WTC11 (cell line): ENCODE measurements at regions not wholly inside any gene's neighbourhood (a gene's known extent, or its start where the extent isn't known, plus 50 kb on each side); places are given as distances from the start of the nearest gene placed in this dataset.

ENCODE experiments used
- ATF1 ChIP-seq: sonication (generic); formaldehyde crosslinking; IDR thresholded peaks from 2 replicates; pipeline ENCODE4 v1.8.1; 2023; ENCODE audit warnings: mild to moderate bottlenecking, moderate library complexity, missing genetic modification reagents
- ETV6 ChIP-seq: sonication (generic); formaldehyde crosslinking; IDR thresholded peaks from 2 replicates; pipeline ENCODE4 v1.8.1; 2022; ENCODE audit warnings: mild to moderate bottlenecking, missing genetic modification reagents
- JAZF1 ChIP-seq: fragments of 250-450 bp; sonication (Bioruptor Pico); IDR thresholded peaks from 2 replicates; pipeline ENCODE4 v1.9.0; 2021; ENCODE audit warnings: moderate library complexity, mild to moderate bottlenecking, inconsistent platforms
- JUN ChIP-seq: sonication (generic); formaldehyde crosslinking; IDR thresholded peaks from 2 replicates; pipeline ENCODE4 v1.8.0; 2023; ENCODE audit warnings: mild to moderate bottlenecking, missing genetic modification reagents
- MYBL2 ChIP-seq: sonication (generic); formaldehyde crosslinking; IDR thresholded peaks from 2 replicates; pipeline ENCODE4 v1.8.1; 2023; ENCODE audit warnings: mild to moderate bottlenecking, moderate library complexity, missing genetic modification reagents
- NR3C1 ChIP-seq: sonication (generic); formaldehyde crosslinking; conservative IDR thresholded peaks from 2 replicates; pipeline ENCODE4 v1.8.1; 2023; ENCODE audit warnings: low read depth, mild to moderate bottlenecking, missing genetic modification reagents
- RELA ChIP-seq: sonication (generic); formaldehyde crosslinking; IDR thresholded peaks from 2 replicates; pipeline ENCODE4 v1.8.1; 2022; ENCODE audit warnings: missing genetic modification reagents, mild to moderate bottlenecking, borderline replicate concordance
- TCF7 ChIP-seq: sonication (generic); formaldehyde crosslinking; IDR thresholded peaks from 2 replicates; pipeline ENCODE4 v1.8.0; 2022; ENCODE audit warnings: mild to moderate bottlenecking, low read depth, missing genetic modification reagents, moderate library complexity
- TF ChIP-seq, protein P1 (sequence below): sonication (generic); formaldehyde crosslinking; IDR thresholded peaks from 2 replicates; pipeline ENCODE4 v1.8.1; 2022; ENCODE audit warnings: low read depth, missing genetic modification reagents, borderline replicate concordance
- TF ChIP-seq, protein P2 (sequence below): sonication (generic); formaldehyde crosslinking; IDR thresholded peaks from 2 replicates; pipeline ENCODE4 v1.8.1; 2022; ENCODE audit warnings: mild to moderate bottlenecking, missing genetic modification reagents, moderate library complexity, borderline replicate concordance
- TF ChIP-seq, protein P3 (sequence below): fragments of 200-600 bp; IDR thresholded peaks from 2 replicates; pipeline ENCODE4 v1.8.0; 2022; ENCODE audit warnings: antibody characterized with exemption
- TF ChIP-seq, protein P4 (sequence below): sonication (generic); formaldehyde crosslinking; IDR thresholded peaks from 2 replicates; pipeline ENCODE4 v1.8.0; 2022; ENCODE audit warnings: missing genetic modification reagents
- TF ChIP-seq, protein P5 (sequence below): sonication (generic); formaldehyde crosslinking; IDR thresholded peaks from 2 replicates; pipeline ENCODE4 v1.8.1; 2023; ENCODE audit warnings: mild to moderate bottlenecking, missing genetic modification reagents
- TF ChIP-seq, protein P6 (sequence below): sonication (generic); formaldehyde crosslinking; IDR thresholded peaks from 2 replicates; pipeline ENCODE4 v1.8.1; 2022; ENCODE audit warnings: mild to moderate bottlenecking, moderate library complexity, missing genetic modification reagents

DNA sequence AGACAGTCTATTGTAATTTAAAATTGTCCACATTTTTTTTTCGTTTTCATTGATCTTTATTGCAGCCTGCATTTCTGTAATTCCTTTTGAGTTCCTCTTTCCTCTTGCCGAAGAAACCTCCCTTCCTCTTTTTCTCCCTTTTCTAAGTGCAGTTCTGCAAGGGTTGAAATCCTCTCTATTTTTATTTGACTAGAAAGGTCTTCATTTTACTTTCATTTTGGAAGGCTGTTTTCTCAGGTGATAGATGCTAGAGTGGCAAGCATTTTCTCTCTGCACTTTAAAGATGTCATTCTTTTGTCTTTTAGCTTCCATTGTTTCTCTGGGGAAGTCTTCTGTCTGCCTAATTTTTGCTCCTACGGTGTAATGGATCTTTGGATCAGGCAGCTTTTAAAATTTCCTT lies 248.5 kb downstream of the SMARCA2 start:
- TF ChIP-seq, protein P1, sequence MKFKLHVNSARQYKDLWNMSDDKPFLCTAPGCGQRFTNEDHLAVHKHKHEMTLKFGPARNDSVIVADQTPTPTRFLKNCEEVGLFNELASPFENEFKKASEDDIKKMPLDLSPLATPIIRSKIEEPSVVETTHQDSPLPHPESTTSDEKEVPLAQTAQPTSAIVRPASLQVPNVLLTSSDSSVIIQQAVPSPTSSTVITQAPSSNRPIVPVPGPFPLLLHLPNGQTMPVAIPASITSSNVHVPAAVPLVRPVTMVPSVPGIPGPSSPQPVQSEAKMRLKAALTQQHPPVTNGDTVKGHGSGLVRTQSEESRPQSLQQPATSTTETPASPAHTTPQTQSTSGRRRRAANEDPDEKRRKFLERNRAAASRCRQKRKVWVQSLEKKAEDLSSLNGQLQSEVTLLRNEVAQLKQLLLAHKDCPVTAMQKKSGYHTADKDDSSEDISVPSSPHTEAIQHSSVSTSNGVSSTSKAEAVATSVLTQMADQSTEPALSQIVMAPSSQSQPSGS = no peak
- TF ChIP-seq, protein P2, sequence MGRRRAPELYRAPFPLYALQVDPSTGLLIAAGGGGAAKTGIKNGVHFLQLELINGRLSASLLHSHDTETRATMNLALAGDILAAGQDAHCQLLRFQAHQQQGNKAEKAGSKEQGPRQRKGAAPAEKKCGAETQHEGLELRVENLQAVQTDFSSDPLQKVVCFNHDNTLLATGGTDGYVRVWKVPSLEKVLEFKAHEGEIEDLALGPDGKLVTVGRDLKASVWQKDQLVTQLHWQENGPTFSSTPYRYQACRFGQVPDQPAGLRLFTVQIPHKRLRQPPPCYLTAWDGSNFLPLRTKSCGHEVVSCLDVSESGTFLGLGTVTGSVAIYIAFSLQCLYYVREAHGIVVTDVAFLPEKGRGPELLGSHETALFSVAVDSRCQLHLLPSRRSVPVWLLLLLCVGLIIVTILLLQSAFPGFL = no peak
- TF ChIP-seq NR3C1 (CRISPR knock-in tag) (no peak), TCF7 (no peak), ATF1 (no peak), MYBL2 (no peak), JUN (no peak), JAZF1 (CRISPR knock-in tag) (no peak), ETV6 (CRISPR knock-in tag) (no peak), RELA (CRISPR knock-in tag) (no peak)
- TF ChIP-seq, protein P3, sequence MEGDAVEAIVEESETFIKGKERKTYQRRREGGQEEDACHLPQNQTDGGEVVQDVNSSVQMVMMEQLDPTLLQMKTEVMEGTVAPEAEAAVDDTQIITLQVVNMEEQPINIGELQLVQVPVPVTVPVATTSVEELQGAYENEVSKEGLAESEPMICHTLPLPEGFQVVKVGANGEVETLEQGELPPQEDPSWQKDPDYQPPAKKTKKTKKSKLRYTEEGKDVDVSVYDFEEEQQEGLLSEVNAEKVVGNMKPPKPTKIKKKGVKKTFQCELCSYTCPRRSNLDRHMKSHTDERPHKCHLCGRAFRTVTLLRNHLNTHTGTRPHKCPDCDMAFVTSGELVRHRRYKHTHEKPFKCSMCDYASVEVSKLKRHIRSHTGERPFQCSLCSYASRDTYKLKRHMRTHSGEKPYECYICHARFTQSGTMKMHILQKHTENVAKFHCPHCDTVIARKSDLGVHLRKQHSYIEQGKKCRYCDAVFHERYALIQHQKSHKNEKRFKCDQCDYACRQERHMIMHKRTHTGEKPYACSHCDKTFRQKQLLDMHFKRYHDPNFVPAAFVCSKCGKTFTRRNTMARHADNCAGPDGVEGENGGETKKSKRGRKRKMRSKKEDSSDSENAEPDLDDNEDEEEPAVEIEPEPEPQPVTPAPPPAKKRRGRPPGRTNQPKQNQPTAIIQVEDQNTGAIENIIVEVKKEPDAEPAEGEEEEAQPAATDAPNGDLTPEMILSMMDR = no peak
- TF ChIP-seq, protein P4, sequence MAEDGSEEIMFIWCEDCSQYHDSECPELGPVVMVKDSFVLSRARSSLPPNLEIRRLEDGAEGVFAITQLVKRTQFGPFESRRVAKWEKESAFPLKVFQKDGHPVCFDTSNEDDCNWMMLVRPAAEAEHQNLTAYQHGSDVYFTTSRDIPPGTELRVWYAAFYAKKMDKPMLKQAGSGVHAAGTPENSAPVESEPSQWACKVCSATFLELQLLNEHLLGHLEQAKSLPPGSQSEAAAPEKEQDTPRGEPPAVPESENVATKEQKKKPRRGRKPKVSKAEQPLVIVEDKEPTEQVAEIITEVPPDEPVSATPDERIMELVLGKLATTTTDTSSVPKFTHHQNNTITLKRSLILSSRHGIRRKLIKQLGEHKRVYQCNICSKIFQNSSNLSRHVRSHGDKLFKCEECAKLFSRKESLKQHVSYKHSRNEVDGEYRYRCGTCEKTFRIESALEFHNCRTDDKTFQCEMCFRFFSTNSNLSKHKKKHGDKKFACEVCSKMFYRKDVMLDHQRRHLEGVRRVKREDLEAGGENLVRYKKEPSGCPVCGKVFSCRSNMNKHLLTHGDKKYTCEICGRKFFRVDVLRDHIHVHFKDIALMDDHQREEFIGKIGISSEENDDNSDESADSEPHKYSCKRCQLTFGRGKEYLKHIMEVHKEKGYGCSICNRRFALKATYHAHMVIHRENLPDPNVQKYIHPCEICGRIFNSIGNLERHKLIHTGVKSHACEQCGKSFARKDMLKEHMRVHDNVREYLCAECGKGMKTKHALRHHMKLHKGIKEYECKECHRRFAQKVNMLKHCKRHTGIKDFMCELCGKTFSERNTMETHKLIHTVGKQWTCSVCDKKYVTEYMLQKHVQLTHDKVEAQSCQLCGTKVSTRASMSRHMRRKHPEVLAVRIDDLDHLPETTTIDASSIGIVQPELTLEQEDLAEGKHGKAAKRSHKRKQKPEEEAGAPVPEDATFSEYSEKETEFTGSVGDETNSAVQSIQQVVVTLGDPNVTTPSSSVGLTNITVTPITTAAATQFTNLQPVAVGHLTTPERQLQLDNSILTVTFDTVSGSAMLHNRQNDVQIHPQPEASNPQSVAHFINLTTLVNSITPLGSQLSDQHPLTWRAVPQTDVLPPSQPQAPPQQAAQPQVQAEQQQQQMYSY (CRISPR knock-in tag) = no peak
- TF ChIP-seq, protein P5, sequence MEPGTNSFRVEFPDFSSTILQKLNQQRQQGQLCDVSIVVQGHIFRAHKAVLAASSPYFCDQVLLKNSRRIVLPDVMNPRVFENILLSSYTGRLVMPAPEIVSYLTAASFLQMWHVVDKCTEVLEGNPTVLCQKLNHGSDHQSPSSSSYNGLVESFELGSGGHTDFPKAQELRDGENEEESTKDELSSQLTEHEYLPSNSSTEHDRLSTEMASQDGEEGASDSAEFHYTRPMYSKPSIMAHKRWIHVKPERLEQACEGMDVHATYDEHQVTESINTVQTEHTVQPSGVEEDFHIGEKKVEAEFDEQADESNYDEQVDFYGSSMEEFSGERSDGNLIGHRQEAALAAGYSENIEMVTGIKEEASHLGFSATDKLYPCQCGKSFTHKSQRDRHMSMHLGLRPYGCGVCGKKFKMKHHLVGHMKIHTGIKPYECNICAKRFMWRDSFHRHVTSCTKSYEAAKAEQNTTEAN (CRISPR knock-in tag) = no peak
- TF ChIP-seq, protein P6, sequence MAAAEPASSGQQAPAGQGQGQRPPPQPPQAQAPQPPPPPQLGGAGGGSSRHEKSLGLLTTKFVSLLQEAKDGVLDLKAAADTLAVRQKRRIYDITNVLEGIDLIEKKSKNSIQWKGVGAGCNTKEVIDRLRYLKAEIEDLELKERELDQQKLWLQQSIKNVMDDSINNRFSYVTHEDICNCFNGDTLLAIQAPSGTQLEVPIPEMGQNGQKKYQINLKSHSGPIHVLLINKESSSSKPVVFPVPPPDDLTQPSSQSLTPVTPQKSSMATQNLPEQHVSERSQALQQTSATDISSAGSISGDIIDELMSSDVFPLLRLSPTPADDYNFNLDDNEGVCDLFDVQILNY (CRISPR knock-in tag) = no peak
